ENCODE measurements at regions not wholly inside any gene's neighbourhood (a gene's known extent, or its start where the extent isn't known, plus 50 kb on each side); places are given as distances from the start of the nearest gene placed in this dataset.

DNA sequence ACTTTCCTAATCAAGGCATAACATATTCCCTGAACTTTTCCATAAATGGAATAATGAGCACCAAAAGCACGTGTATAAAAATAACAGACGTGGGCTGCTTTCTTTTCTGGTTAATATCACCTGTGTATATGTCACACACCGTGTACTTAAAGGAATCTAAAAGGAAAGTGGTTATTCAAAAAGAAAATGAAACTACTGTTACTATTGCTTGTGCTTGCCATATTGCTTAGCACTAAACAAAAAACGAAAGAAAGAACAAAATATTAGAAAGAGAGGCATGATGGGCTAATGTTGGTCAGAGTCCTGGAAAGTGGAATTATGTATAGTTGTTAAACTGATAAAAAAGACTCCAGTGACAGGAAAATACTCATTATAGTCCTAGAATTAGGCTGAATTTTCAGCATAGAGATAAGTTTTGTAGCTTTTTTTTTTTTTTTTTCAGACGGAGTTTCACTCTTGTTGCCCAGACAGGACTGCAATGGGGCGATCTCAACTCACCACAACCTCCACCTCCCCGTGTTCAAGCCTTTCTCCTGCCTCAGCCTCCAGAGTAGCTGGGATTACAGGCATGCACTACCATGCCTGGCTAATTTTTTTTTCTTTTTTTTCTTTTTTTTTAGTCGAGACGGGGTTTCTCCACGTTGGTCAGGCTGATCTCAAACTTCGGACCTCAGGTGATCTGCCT is 123.2 kb downstream of the PABPC4L start:
- no peak for TF ChIP-seq EZH2 (IDR thresholded peaks at IDR 0.05; ENCODE audit: insufficient read depth, poor library complexity, severe bottlenecking)
- no peak for TF ChIP-seq EZH2phosphoT487 (IDR thresholded peaks at IDR 0.05; ENCODE audit: insufficient read depth, low read depth)

Data from GM23248 (cell line).